ENCODE measurements at regions not wholly inside any gene's neighbourhood (a gene's known extent, or its start where the extent isn't known, plus 50 kb on each side); places are given as distances from the start of the nearest gene placed in this dataset.

DNA sequence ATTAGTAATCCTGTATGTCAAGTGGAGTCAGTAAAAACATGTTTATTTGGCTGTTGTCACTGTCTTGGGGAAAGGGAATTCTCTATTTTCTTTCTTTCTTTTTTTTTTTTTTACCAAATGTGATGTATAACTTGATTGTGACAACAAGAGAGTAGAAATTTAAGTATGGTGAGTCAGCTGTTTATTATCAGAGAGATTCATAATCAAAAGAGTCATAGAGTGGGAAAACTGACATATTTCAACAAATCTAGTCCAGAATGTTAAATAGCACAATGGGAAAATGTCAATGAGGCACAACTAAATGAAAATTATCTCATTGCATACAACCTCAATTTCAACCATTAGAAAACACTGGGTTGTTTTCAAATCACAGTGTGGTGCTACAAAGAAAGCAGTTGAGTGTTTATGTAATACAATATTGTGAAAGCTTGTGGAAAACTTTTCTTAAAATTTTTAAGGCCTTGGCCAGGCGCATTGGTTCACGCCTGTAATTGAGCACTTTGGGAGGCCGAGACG, 111.9 kb upstream of the DTNA start:
- DNase-seq (ENCODE audit: low read depth), result peak; percentile 21
- H3K4me3 ChIP-seq (ENCODE audit: low read depth, low read length), result no peak overlapping the region
- TF ChIP-seq CTCF (conservative IDR thresholded peaks at IDR 0.05; ENCODE audit: low read depth, low read length), result no peak

- DNase-seq (ENCODE audit: low read depth), result peak; percentile 38
These were observed 109.9 kb upstream of the DTNA start for GRCh38 chr18:34600158-34600557.

GRCh38 chr18:34600874-34601656, 109.0 kb upstream of the DTNA start:
- no peak for DNase-seq (ENCODE audit: low read depth)
- TF ChIP-seq CTCF (conservative IDR thresholded peaks at IDR 0.05; ENCODE audit: low read depth, low read length), result no peak
- no peak overlapping the region for H3K4me3 ChIP-seq (ENCODE audit: low read depth, low read length)

More at GRCh38 chr18:34600158-34600557, 109.9 kb upstream of the DTNA start:
- no peak for TF ChIP-seq CTCF (conservative IDR thresholded peaks at IDR 0.05; ENCODE audit: low read depth, low read length)
- no peak overlapping the region for H3K4me3 ChIP-seq (ENCODE audit: low read depth, low read length)

DNA sequence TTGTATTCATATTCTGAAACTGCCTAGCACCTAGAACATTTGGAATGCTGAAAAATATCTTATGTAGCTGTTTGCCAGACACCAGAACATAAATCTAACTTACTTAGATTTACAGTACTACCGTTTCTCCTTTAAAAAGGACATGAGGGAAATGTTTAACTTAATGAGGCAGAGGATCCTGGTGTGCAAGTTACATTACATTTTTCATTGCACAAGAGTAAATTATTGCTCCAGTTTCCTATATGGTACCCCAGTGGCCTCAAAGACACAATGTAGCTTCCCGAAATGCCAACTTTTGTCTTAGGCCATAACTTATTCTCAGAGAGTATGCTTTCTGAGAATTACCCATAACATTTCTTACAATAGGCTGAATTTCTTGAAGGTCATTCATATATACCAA, 105.5 kb upstream of the DTNA start:
- H3K4me3 ChIP-seq (ENCODE audit: low read depth, low read length), result no peak overlapping the region
- no peak for TF ChIP-seq CTCF (conservative IDR thresholded peaks at IDR 0.05; ENCODE audit: low read depth, low read length)
- no peak for DNase-seq (ENCODE audit: low read depth)

- no peak for TF ChIP-seq CTCF (conservative IDR thresholded peaks at IDR 0.05; ENCODE audit: low read depth, low read length)
These were observed 103.2 kb upstream of the DTNA start for GRCh38 chr18:34606851-34607250.

GRCh38 chr18:34608064-34608463, 102.0 kb upstream of the DTNA start:
- H3K4me3 ChIP-seq (ENCODE audit: low read depth, low read length), result no peak overlapping the region
- TF ChIP-seq CTCF (conservative IDR thresholded peaks at IDR 0.05; ENCODE audit: low read depth, low read length), result no peak
- no peak for DNase-seq (ENCODE audit: low read depth)

More at GRCh38 chr18:34606851-34607250, 103.2 kb upstream of the DTNA start:
- H3K4me3 ChIP-seq (ENCODE audit: low read depth, low read length), result no peak overlapping the region
- no peak for DNase-seq (ENCODE audit: low read depth)
